Coronary artery (tissue), 2 donors: ENCODE measurements at regions not wholly inside any gene's neighbourhood (a gene's known extent, or its start where the extent isn't known, plus 50 kb on each side); places are given as distances from the start of the nearest gene placed in this dataset.

Experiments used
- DNase-seq: peaks from one replicate; pipeline ENCODE4 v3.0.0-alpha.2; 2017; ENCODE audit warnings: low spot score
- H3K27ac ChIP-seq, 2 donors: fragments of 200-600 bp; sonication (generic); one replicate each; pipeline ENCODE4 v1.5.1; 2016 to 2019
- H3K4me3 ChIP-seq: fragments of 200-600 bp; sonication (generic); 2 replicates; pipeline ENCODE4 v1.5.1; 2016; ENCODE audit warnings: mild to moderate bottlenecking, moderate library complexity
- CTCF ChIP-seq: fragments of 200-600 bp; sonication (generic); IDR thresholded peaks from one replicate; pipeline ENCODE4 v1.5.1; 2019; ENCODE audit warnings: antibody characterized with exemption

GRCh38 chr15:98266295-98266694 is 305.8 kb downstream of the ARRDC4 start:
- TF ChIP-seq CTCF: no peak
- no peak overlapping the region for H3K27ac ChIP-seq
- H3K4me3 ChIP-seq: no peak overlapping the region
- DNase-seq: no peak

- Histone ChIP-seq H3K4me3 (no peak overlapping the region), H3K27ac (no peak overlapping the region)
- no peak for DNase-seq
- no peak for TF ChIP-seq CTCF
Measured at GRCh38 chr15:98268163-98268562, 307.7 kb downstream of the ARRDC4 start.

DNA sequence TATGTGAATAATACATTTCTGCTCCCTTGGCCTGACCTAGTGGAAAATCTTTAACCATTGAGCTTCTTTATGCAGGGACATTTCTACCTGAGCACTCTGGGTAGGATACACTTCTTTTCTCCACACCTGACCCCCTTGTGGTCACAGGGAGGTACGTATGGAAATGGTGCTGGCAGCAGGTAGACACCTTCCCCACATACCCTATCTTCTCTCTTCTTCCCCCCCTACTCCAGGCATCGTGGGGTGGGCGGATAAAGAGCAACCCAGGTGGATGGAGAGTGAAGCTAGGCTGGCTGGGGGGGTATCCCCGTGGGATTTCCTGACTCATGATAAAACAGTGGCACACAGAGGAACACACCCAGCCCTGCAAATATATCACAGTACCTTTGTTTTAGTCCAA is 312.1 kb downstream of the ARRDC4 start:
- no peak for DNase-seq
- Histone ChIP-seq H3K27ac (no peak overlapping the region), H3K4me3 (no peak overlapping the region)
- no peak for TF ChIP-seq CTCF

DNA sequence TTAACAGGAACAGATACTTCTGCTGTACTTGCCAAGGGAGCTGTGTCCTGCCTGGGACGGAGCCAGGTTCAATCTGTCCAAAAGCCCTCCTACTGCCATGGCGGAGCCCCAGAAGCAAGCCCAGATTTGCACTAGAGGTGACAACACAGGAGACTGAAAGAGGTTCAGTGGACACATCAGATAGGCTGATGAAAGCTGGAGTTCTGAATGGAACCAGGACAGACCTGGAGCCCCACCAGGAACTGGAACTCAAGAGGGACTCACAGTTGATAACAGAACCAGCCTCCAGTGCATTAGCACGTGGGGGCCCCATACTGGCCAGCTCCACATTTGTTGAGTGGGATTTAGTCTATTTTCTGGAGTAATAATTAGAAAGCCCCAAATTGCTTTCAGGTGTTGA is 315.5 kb downstream of the ARRDC4 start:
- Histone ChIP-seq H3K27ac (no peak overlapping the region), H3K4me3 (no peak overlapping the region)
- TF ChIP-seq CTCF: no peak
- DNase-seq: no peak

- TF ChIP-seq CTCF: no peak
- DNase-seq: no peak
- Histone ChIP-seq H3K4me3 (no peak overlapping the region), H3K27ac (no peak overlapping the region)
Measured at GRCh38 chr15:98277602-98278001, 317.1 kb downstream of the ARRDC4 start.

DNA sequence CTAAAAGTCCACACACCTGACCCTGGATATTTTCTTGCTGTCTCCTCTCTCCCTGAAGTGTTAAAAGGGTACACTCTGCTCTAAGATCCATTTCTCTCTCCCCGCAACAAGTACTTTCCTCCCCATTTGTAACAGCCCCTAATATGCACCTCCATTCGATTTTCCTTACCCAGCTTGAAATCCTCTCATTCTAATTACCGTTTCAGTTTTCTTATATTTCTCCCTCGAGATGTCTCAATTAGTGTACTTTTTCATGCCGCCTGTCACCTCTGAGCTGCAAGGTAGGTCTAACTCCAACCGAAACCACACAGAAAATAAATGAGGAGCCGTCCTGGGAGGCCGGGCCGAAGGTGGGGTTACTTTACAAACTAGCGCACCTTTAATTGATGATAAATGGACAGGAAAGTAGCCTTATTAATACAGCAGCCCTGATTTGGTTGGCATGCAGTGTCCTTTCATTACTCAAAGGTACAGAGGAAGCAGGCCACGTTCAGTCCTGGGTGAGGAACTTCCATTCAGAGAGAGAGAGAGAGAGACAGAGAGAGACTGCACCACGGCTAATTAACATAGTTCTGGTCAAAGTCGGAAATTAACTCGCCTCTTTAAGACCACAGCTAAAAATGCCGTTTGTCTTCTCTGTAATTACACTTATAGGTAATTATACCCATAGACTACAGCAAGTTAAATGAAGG is 319.9 kb downstream of the ARRDC4 start:
- H3K4me3 ChIP-seq: no peak overlapping the region
- TF ChIP-seq CTCF: no peak
- no peak for DNase-seq
- no peak overlapping the region for H3K27ac ChIP-seq

- no peak for DNase-seq
- no peak overlapping the region for H3K27ac ChIP-seq
Measured at GRCh38 chr15:98281130-98281529, 320.6 kb downstream of the ARRDC4 start.

More at GRCh38 chr15:98281130-98281529, 320.6 kb downstream of the ARRDC4 start:
- H3K4me3 ChIP-seq: no peak overlapping the region
- no peak for TF ChIP-seq CTCF
